CD4-positive, alpha-beta T cell (primary cell): ENCODE measurements at regions not wholly inside any gene's neighbourhood (a gene's known extent, or its start where the extent isn't known, plus 50 kb on each side); places are given as distances from the start of the nearest gene placed in this dataset.
"Not testable (repeated sequence)": the region's sequence is repeated elsewhere in the genome, so short reads cannot be mapped to it uniquely, and the experiment has no call there.

Source experiments
- ATAC-seq: fragments of 200-7000 bp; cut with Tn5 transposase; one replicate; pipeline ENCODE4 v1.10.0; 2022; ENCODE audit warnings: mild to moderate bottlenecking; ENCODE audit not compliant: poor library complexity
- CTCF ChIA-PET: fragments of 350-600 bp; sonication (Branson Sonifier 250); formaldehyde crosslinking; loops from one replicate; lab custom pipeline; 2021; ENCODE audit warnings: antibody characterized with exemption, inconsistent platforms; lab: Charles Lee
- POLR2A ChIA-PET: fragments of 350-600 bp; sonication (Branson Sonifier 250); formaldehyde crosslinking; loops from one replicate; lab custom pipeline; 2021; ENCODE audit warnings: antibody characterized with exemption, inconsistent platforms; lab: Charles Lee
- DNase-seq, 14 experiments: peaks; one replicate each; pipeline ENCODE4 v3.0.0-alpha.2; 2013 to 2020; ENCODE audit warnings: mixed read lengths in 2 of 14
- H3K27ac ChIP-seq, 2 donors: one replicate each; pipeline versions ENCODE4 v1.5.1 to v1.7.0; 2013; ENCODE audit warnings: low read length in 2 of 2, low read depth in 1 of 2, mild to moderate bottlenecking in 1 of 2
- H3K27me3 ChIP-seq, 2 experiments: 1 replicate in 1 of 2; 2 replicates in 1 of 2; pipeline versions ENCODE4 v1.6.1 to v1.7.0; 2013; ENCODE audit warnings: low read length in 2 of 2, control low read depth in 1 of 2, mild to moderate bottlenecking in 1 of 2, moderate library complexity in 1 of 2; ENCODE audit not compliant: insufficient read depth in 2 of 2, control insufficient read depth in 1 of 2
- H3K36me3 ChIP-seq: one replicate; pipeline ENCODE4 v1.6.1; 2013; ENCODE audit warnings: low read length, control low read depth; ENCODE audit not compliant: insufficient read depth
- H3K4me1 ChIP-seq: one replicate; pipeline ENCODE4 v1.6.1; 2013; ENCODE audit warnings: low read length, control low read depth; ENCODE audit not compliant: insufficient read depth
- H3K4me3 ChIP-seq: one replicate; pipeline ENCODE4 v1.5.1; 2013; ENCODE audit warnings: mild to moderate bottlenecking, low read length, moderate library complexity
- H3K9me3 ChIP-seq, 2 experiments: 1 replicate in 1 of 2; 2 replicates in 1 of 2; pipeline versions ENCODE4 v1.6.1 to v1.7.0; 2013; ENCODE audit warnings: low read length in 2 of 2, mild to moderate bottlenecking in 2 of 2, control low read depth in 1 of 2, moderate library complexity in 1 of 2; ENCODE audit not compliant: control insufficient read depth in 1 of 2, insufficient read depth in 1 of 2
- H3K27ac Mint-ChIP-seq: one replicate; pipeline ENCODE4 v1.8.0; 2020; ENCODE audit warnings: mixed read lengths
- H3K27me3 Mint-ChIP-seq: one replicate; pipeline ENCODE4 v1.8.0; 2021; ENCODE audit warnings: mixed read lengths
- H3K36me3 Mint-ChIP-seq: one replicate; pipeline ENCODE4 v1.8.0; 2021; ENCODE audit warnings: low read depth, mixed read lengths
- H3K4me1 Mint-ChIP-seq: one replicate; pipeline ENCODE4 v1.8.0; 2021; ENCODE audit warnings: low read depth, mixed read lengths
- H3K4me3 Mint-ChIP-seq: one replicate; pipeline ENCODE4 v1.8.0; 2020; ENCODE audit warnings: mild to moderate bottlenecking, mixed read lengths
- H3K9me3 Mint-ChIP-seq: one replicate; pipeline ENCODE4 v1.8.0; 2020; ENCODE audit warnings: mixed read lengths
- intact Hi-C, 2 experiments: fragments of 100-400 bp; cut with DNase I in 1 of 2; cut with micrococcal nuclease in 1 of 2; formaldehyde crosslinking; loops; one replicate each; pipeline versions ENCODE4 v1.15.1 to v1.9.0; 2023 to 2025; cut with DNase I, micrococcal nuclease
- TF ChIP-seq, protein P1 (sequence below): fragments of 200-600 bp; IDR thresholded peaks from one replicate; pipeline ENCODE4 v1.8.0; 2022; ENCODE audit warnings: antibody characterized with exemption, mild to moderate bottlenecking

DNA sequence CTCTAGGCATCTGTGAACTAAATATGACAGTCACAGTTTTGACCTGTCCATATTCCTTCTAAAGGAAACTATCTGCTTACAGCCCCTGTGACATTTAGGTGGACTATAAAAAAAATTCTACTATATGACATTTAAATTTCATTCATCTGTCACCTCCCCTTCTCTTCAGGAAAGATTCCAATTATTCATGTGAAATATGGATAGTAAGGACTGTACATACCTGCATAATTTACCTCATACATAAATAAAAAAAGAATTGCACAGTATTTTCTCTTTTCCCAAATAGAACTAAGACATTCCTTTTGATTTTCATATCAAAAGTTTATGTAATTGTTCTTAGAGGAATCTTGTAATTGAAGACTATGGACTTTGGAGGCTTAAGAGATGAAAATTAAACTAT, 192.3 kb upstream of the GRIN3A start:
- TF ChIP-seq, protein P1, sequence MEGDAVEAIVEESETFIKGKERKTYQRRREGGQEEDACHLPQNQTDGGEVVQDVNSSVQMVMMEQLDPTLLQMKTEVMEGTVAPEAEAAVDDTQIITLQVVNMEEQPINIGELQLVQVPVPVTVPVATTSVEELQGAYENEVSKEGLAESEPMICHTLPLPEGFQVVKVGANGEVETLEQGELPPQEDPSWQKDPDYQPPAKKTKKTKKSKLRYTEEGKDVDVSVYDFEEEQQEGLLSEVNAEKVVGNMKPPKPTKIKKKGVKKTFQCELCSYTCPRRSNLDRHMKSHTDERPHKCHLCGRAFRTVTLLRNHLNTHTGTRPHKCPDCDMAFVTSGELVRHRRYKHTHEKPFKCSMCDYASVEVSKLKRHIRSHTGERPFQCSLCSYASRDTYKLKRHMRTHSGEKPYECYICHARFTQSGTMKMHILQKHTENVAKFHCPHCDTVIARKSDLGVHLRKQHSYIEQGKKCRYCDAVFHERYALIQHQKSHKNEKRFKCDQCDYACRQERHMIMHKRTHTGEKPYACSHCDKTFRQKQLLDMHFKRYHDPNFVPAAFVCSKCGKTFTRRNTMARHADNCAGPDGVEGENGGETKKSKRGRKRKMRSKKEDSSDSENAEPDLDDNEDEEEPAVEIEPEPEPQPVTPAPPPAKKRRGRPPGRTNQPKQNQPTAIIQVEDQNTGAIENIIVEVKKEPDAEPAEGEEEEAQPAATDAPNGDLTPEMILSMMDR = no peak
- ChIA-PET POLR2A (no interaction called here), CTCF (no interaction called here)
- ATAC-seq (no peak), DNase-seq (no peak)
- Mint-ChIP-seq H3K4me1 (no peaks in the 10 kb centered on the region), H3K36me3 (no peaks in the 10 kb centered on the region), H3K4me3 (no peak overlapping the region), H3K27ac (no peak overlapping the region), H3K27me3 (no peaks in the 10 kb centered on the region), H3K9me3 (peaks cover under 1% of the 10 kb centered on the region)
- Histone ChIP-seq H3K4me3 (no peak overlapping the region), H3K36me3 (no peaks in the 10 kb centered on the region), H3K4me1 (no peaks in the 10 kb centered on the region), H3K27ac (no peak overlapping the region), H3K27me3 (no peaks in the 10 kb centered on the region), H3K9me3 (no peaks in the 10 kb centered on the region)
- intact Hi-C loops = no loop called here

DNA sequence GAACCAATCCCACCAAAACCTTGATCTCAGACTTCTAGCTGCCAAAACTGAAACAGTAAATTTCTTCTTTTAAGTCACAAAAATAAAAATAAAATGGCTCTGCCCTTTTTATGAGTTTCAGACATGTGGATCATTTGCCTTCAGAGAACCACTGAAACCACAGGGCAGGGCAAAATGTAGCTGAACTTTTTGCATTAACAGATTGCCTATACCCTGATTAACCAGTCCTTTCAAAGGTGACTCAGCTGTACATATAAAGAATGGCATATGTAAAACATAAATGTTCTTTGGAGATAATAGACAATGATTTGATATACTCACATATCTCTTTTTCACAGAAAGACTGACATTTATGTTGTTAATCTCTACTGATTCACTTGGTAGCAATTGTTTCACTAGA, 187.1 kb upstream of the GRIN3A start:
- Histone ChIP-seq H3K27ac (no peak overlapping the region), H3K27me3 (no peaks in the 10 kb centered on the region), H3K36me3 (no peaks in the 10 kb centered on the region), H3K9me3 (peaks cover 0 to 3% of the 10 kb centered on the region in 2 experiments), H3K4me3 (no peak overlapping the region), H3K4me1 (no peaks in the 10 kb centered on the region)
- H3K9me3 Mint-ChIP-seq = no peaks in the 10 kb centered on the region
- ChIA-PET CTCF (no interaction called here), POLR2A (no interaction called here)
- intact Hi-C loops = no loop called here
- no peaks in the 10 kb centered on the region for H3K27me3 Mint-ChIP-seq
- TF ChIP-seq, protein P1 = no peak
- H3K4me1 Mint-ChIP-seq = no peaks in the 10 kb centered on the region
- DNase-seq (no peak), ATAC-seq (no peak)
- no peak overlapping the region for H3K27ac Mint-ChIP-seq
- no peaks in the 10 kb centered on the region for H3K36me3 Mint-ChIP-seq
- H3K4me3 Mint-ChIP-seq = no peak overlapping the region

DNA sequence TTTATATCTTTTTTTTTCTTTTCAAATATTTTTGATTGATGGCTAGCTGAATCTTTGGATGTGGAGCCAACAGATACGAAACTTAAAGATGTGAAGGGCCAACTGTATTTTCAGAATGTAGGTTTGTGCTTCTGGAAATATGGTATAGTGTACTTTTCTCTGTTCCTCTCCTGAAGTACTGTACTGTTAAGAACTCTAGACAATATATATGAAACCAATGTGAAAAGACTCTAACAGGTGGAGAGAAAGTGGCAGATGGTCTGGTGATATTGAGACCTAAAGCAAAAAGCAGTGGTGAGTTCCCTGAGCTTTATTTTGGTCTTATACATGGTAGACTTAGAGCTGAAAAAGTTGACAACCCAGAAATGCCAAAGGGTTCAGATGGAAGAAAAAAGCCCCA, 185.0 kb upstream of the GRIN3A start:
- Histone ChIP-seq H3K27me3 (no peaks in the 10 kb centered on the region), H3K9me3 (peaks cover 0 to 3% of the 10 kb centered on the region in 2 experiments), H3K4me3 (no peak overlapping the region), H3K4me1 (no peaks in the 10 kb centered on the region), H3K36me3 (no peaks in the 10 kb centered on the region), H3K27ac (no peak overlapping the region)
- Mint-ChIP-seq H3K9me3 (peaks cover under 1% of the 10 kb centered on the region), H3K36me3 (no peaks in the 10 kb centered on the region), H3K4me3 (no peak overlapping the region), H3K27ac (no peak overlapping the region), H3K4me1 (no peaks in the 10 kb centered on the region), H3K27me3 (no peaks in the 10 kb centered on the region)
- CTCF ChIA-PET = no interaction called here
- ATAC-seq (no peak), DNase-seq (no peak)
- TF ChIP-seq, protein P1 = no peak
- POLR2A ChIA-PET = no interaction called here
- intact Hi-C loops = no loop called here

DNA sequence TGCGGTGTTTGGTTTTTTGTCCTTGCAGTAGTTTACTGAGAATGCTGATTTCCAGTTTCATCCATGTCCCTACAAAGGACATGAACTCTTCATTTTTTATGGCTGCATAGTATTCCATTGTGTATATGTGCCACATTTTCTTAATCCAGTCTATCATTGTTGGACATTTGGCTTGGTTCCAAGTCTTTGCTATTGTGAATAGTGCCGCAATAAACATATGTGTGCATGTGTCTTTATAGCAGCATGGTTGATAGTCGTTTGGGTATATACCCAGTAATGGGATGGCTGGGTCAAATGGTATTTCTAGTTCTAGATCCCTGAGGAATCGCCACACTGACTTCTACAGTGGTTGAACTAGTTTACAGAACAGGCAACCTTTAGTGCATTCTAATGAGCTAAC, 178.5 kb upstream of the GRIN3A start:
- H3K27me3 Mint-ChIP-seq, intact Hi-C loops, H3K4me1 ChIP-seq, H3K9me3 Mint-ChIP-seq, H3K4me1 Mint-ChIP-seq, DNase-seq, H3K27ac Mint-ChIP-seq, H3K27ac ChIP-seq, H3K27me3 ChIP-seq, ATAC-seq, H3K36me3 ChIP-seq, H3K4me3 Mint-ChIP-seq, POLR2A ChIA-PET, H3K36me3 Mint-ChIP-seq, H3K9me3 ChIP-seq, H3K4me3 ChIP-seq, CTCF ChIA-PET: not testable (repeated sequence)
